ENCODE measurements at regions not wholly inside any gene's neighbourhood (a gene's known extent, or its start where the extent isn't known, plus 50 kb on each side); places are given as distances from the start of the nearest gene placed in this dataset.

- TF ChIP-seq EZH2phosphoT487 (IDR thresholded peaks at IDR 0.05; ENCODE audit: insufficient read depth, low read depth): no peak
- no peak for TF ChIP-seq EZH2 (IDR thresholded peaks at IDR 0.05; ENCODE audit: insufficient read depth, poor library complexity, severe bottlenecking)
Measured at GRCh38 chr10:130263289-130263688, 127.1 kb downstream of the GLRX3 start.

All from GM23248 (cell line).